Endothelial cell of umbilical vein (primary cell): ENCODE measurements at regions not wholly inside any gene's neighbourhood (a gene's known extent, or its start where the extent isn't known, plus 50 kb on each side); places are given as distances from the start of the nearest gene placed in this dataset.

ENCODE experiments used
- BruUV-seq: library from RNA; stranded (reverse); fragments of 400-500 nt; replicated peaks from 2 replicates; lab custom pipeline; 2021; lab: Mats Ljungman, UMichigan
- CTCF ChIA-PET: fragments of 300-600, 350-600 bp; sonication (Branson Sonifier 250); formaldehyde crosslinking; loops from one replicate; lab custom pipeline; 2021; ENCODE audit warnings: antibody characterized with exemption, inconsistent platforms; lab: Charles Lee
- POLR2A ChIA-PET: fragments of 300-600, 350-600 bp; sonication (Branson Sonifier 250); formaldehyde crosslinking; loops from one replicate; lab custom pipeline; 2021; ENCODE audit warnings: antibody characterized with exemption, inconsistent platforms; lab: Charles Lee
- DNase-seq: peaks from one replicate; pipeline ENCODE4 v3.0.0-alpha.2; 2011; ENCODE audit warnings: low read depth, low spot score
- FAIRE-seq: peaks from 2 replicates; lab custom pipeline; 2011; peaks lifted over from hg19 to GRCh38; lab: Jason Lieb, UNC
- H2AFZ ChIP-seq: 2 replicates; pipeline ENCODE4 v1.6.0; 2012; ENCODE audit warnings: low read depth, low read length, control low read depth, inconsistent platforms
- H3K27ac ChIP-seq: 2 replicates; pipeline ENCODE4 v1.5.1; 2011; ENCODE audit warnings: low read depth, mild to moderate bottlenecking, control low read depth, low read length, moderate library complexity; ENCODE audit not compliant: insufficient read depth
- H3K27me3 ChIP-seq, 2 experiments: 2 replicates each; pipeline versions ENCODE4 v1.6.0 to v1.6.1; 2011; ENCODE audit warnings: low read length in 2 of 2, mixed read lengths in 1 of 2; ENCODE audit not compliant: control insufficient read depth in 2 of 2, insufficient read depth in 2 of 2
- H3K36me3 ChIP-seq, 2 experiments: 2 replicates in 1 of 2; 3 replicates in 1 of 2; pipeline ENCODE4 v1.5.1; 2011; ENCODE audit warnings: low read length in 2 of 2, mild to moderate bottlenecking in 1 of 2, moderate library complexity in 1 of 2; ENCODE audit not compliant: control insufficient read depth in 2 of 2, insufficient read depth in 2 of 2; ENCODE audit errors: extremely low read depth in 1 of 2
- H3K4me1 ChIP-seq: 3 replicates; pipeline ENCODE4 v1.5.1; 2011; ENCODE audit warnings: mild to moderate bottlenecking, low read length; ENCODE audit not compliant: control insufficient read depth, insufficient read depth; ENCODE audit errors: extremely low read depth
- H3K4me2 ChIP-seq: 2 replicates; pipeline ENCODE4 v1.6.1; 2011; ENCODE audit warnings: low read length, control low read depth, mixed read lengths; ENCODE audit not compliant: insufficient read depth
- H3K4me3 ChIP-seq, 3 experiments: fragments of 200-600 bp in 1 of 3; sonication (generic), shearing (Covaris generic) in 1 of 3; replicated peaks in 1 of 3; 2 replicates each; pipeline ENCODE4 v1.5.1; 2011 to 2016; ENCODE audit warnings: control low read depth in 3 of 3, low read length in 3 of 3, mild to moderate bottlenecking in 2 of 3, inconsistent platforms in 1 of 3, low read depth in 1 of 3, moderate library complexity in 1 of 3; ENCODE audit not compliant: insufficient read depth in 1 of 3
- H3K79me2 ChIP-seq: 2 replicates; pipeline ENCODE4 v1.6.0; 2012; ENCODE audit warnings: low read length, inconsistent platforms; ENCODE audit not compliant: control insufficient read depth, insufficient read depth
- H3K9ac ChIP-seq: replicated peaks from 2 replicates; pipeline ENCODE3; 2011; ENCODE audit warnings: low read length, control low read depth; ENCODE audit not compliant: insufficient read depth; ENCODE audit errors: extremely low read depth
- H3K9me1 ChIP-seq: replicated peaks from 3 replicates; pipeline ENCODE4 v1.6.0; 2011; ENCODE audit warnings: mild to moderate bottlenecking, low read length; ENCODE audit not compliant: control insufficient read depth, insufficient read depth; ENCODE audit errors: extremely low read depth
- H3K9me3 ChIP-seq: replicated peaks from 2 replicates; pipeline ENCODE4 v1.5.1; 2012; ENCODE audit warnings: low read length, inconsistent platforms; ENCODE audit not compliant: control insufficient read depth, insufficient read depth
- H4K20me1 ChIP-seq: replicated peaks from 2 replicates; pipeline ENCODE3; 2011; ENCODE audit warnings: mild to moderate bottlenecking, low read length; ENCODE audit not compliant: control insufficient read depth, insufficient read depth; ENCODE audit errors: extremely low read depth
- EZH2 ChIP-seq: IDR thresholded peaks from 2 replicates; pipeline ENCODE4 v1.6.1; 2012; ENCODE audit warnings: borderline replicate concordance, low read depth, mild to moderate bottlenecking, moderate library complexity, low read length, inconsistent platforms; ENCODE audit not compliant: severe bottlenecking
- FOS ChIP-seq: IDR thresholded peaks from 2 replicates; pipeline ENCODE4 v1.6.1; 2011; ENCODE audit warnings: mild to moderate bottlenecking, low read length, moderate library complexity, borderline replicate concordance; ENCODE audit not compliant: insufficient read depth
- GATA2 ChIP-seq: IDR thresholded peaks from 2 replicates; pipeline ENCODE4 v1.7.0; 2011; ENCODE audit warnings: low read depth, mild to moderate bottlenecking, moderate library complexity, mixed read lengths, low read length; ENCODE audit not compliant: insufficient read length, insufficient read depth
- MAX ChIP-seq: IDR thresholded peaks from 2 replicates; pipeline ENCODE4 v1.6.1; 2011; ENCODE audit not compliant: insufficient read depth, insufficient read length
- dilution Hi-C: fragments of 300-500 bp; cut with MboI; formaldehyde crosslinking; loops from one replicate; pipeline ENCODE4 v1.15.0; 2019; ENCODE audit warnings: low sequenced_read_pairs; ENCODE audit not compliant: extremely low pct_ligation_motif_present
- intact Hi-C: fragments of 100-400 bp; cut with micrococcal nuclease; formaldehyde crosslinking; loops from one replicate; pipeline ENCODE4 v1.10.0; 2022

- H3K79me2 ChIP-seq, result no peaks in the 10 kb centered on the region
- no peaks in the 10 kb centered on the region for H3K9me3 ChIP-seq
- H4K20me1 ChIP-seq, result no peaks in the 10 kb centered on the region
- no peaks in the 10 kb centered on the region for H3K27me3 ChIP-seq
- CTCF ChIA-PET, result interaction anchor here (1.2 kb wide), 1 partner anchor 110 kb away, joined by 4 read pairs; no protein-coding TSS in a partner anchor
- no peak overlapping the region for H3K4me3 ChIP-seq
- no peak for FAIRE-seq
- dilution Hi-C loops, result no loop called here
- DNase-seq, result no peak
- BruUV-seq, result no TSS peak
- no peaks in the 10 kb centered on the region for H3K9me1 ChIP-seq
- no peak for TF ChIP-seq FOS
- TF ChIP-seq GATA2, result no peak
- intact Hi-C loops, result no loop called here
- H3K4me1 ChIP-seq, result peaks cover 3% of the 10 kb centered on the region
- H2AFZ ChIP-seq, result no peak overlapping the region
- POLR2A ChIA-PET, result no interaction called here
- H3K27ac ChIP-seq, result no peak overlapping the region
- no peak overlapping the region for H3K9ac ChIP-seq
- H3K4me2 ChIP-seq, result no peak overlapping the region
- no peaks in the 10 kb centered on the region for H3K36me3 ChIP-seq
Observed at GRCh38 chr5:53321073-53321472, 159.4 kb upstream of the FST start.

GRCh38 chr5:53321721-53322120 lies 158.7 kb upstream of the FST start:
- H3K79me2 ChIP-seq, result no peaks in the 10 kb centered on the region
- no peak overlapping the region for H3K9ac ChIP-seq
- dilution Hi-C loops, result no loop called here
- ChIA-PET CTCF (no interaction called here), POLR2A (no interaction called here)
- DNase-seq, result no peak
- no peak overlapping the region for H2AFZ ChIP-seq
- intact Hi-C loops, result no loop called here
- H3K27ac ChIP-seq, result no peak overlapping the region
- no TSS peak for BruUV-seq
- no peak overlapping the region for H3K4me3 ChIP-seq
- H3K27me3 ChIP-seq, result no peaks in the 10 kb centered on the region
- no peak for TF ChIP-seq MAX
- no peak for TF ChIP-seq EZH2
- no peaks in the 10 kb centered on the region for H3K9me1 ChIP-seq
- no peak for FAIRE-seq
- no peak overlapping the region for H3K4me2 ChIP-seq
- peaks cover 3% of the 10 kb centered on the region for H3K4me1 ChIP-seq
- no peaks in the 10 kb centered on the region for H3K36me3 ChIP-seq
- no peaks in the 10 kb centered on the region for H3K9me3 ChIP-seq
- H4K20me1 ChIP-seq, result no peaks in the 10 kb centered on the region
